AG09309 (cell line): ENCODE measurements at regions not wholly inside any gene's neighbourhood (a gene's known extent, or its start where the extent isn't known, plus 50 kb on each side); places are given as distances from the start of the nearest gene placed in this dataset.

Experiments used
- DNase-seq: peaks from one replicate; pipeline ENCODE4 v3.0.0-alpha.2; 2010; ENCODE audit warnings: low read depth
- H3K4me3 ChIP-seq: 2 replicates; pipeline ENCODE4 v1.5.1; 2011; ENCODE audit warnings: mild to moderate bottlenecking, low read depth, low read length, moderate library complexity; ENCODE audit not compliant: control insufficient read depth
- CTCF ChIP-seq: IDR thresholded peaks from 2 replicates; pipeline ENCODE4 v1.5.1; 2011; ENCODE audit warnings: mild to moderate bottlenecking, low read depth, low read length, inconsistent platforms; ENCODE audit not compliant: insufficient read depth, control insufficient read depth; ENCODE audit errors: missing control alignments

- H3K4me3 ChIP-seq, result no peak overlapping the region
- no peak for DNase-seq
- TF ChIP-seq CTCF, result no peak
Observed at GRCh38 chr1:90507173-90507572, 209.9 kb downstream of the BARHL2 start.

- DNase-seq, result no peak
- TF ChIP-seq CTCF, result no peak
- H3K4me3 ChIP-seq, result no peak overlapping the region
Observed at GRCh38 chr1:90505806-90506205, 211.3 kb downstream of the BARHL2 start.

- TF ChIP-seq CTCF, result no peak
- no peak overlapping the region for H3K4me3 ChIP-seq
- no peak for DNase-seq
Observed at GRCh38 chr1:90504509-90504908, 212.6 kb downstream of the BARHL2 start.

GRCh38 chr1:90502696-90503095 lies 214.4 kb downstream of the BARHL2 start:
- no peak overlapping the region for H3K4me3 ChIP-seq
- no peak for TF ChIP-seq CTCF
- no peak for DNase-seq

GRCh38 chr1:90502194-90502593 lies 214.9 kb downstream of the BARHL2 start:
- no peak for TF ChIP-seq CTCF
- H3K4me3 ChIP-seq, result no peak overlapping the region
- no peak for DNase-seq

GRCh38 chr1:90501281-90501680 lies 215.8 kb downstream of the BARHL2 start:
- DNase-seq, result no peak
- H3K4me3 ChIP-seq, result no peak overlapping the region
- no peak for TF ChIP-seq CTCF

GRCh38 chr1:90494748-90495282 lies 222.3 kb downstream of the BARHL2 start:
- no peak for TF ChIP-seq CTCF
- no peak overlapping the region for H3K4me3 ChIP-seq
- DNase-seq, result no peak
